K562 (cell line): ENCODE measurements at regions not wholly inside any gene's neighbourhood (a gene's known extent, or its start where the extent isn't known, plus 50 kb on each side); places are given as distances from the start of the nearest gene placed in this dataset.
"Not testable (repeated sequence)": the region's sequence is repeated elsewhere in the genome, so short reads cannot be mapped to it uniquely, and the experiment has no call there.

Experiments
- ATAC-seq: fragments of 200-7000 bp; cut with Tn5 transposase; 3 replicates; pipeline ENCODE4 v1.9.1; 2020; ENCODE audit warnings: moderate library complexity
- BruUV-seq: library from RNA; stranded (reverse); fragments of 400-500 nt; replicated peaks from 2 replicates; lab custom pipeline; 2021; lab: Mats Ljungman, UMichigan
- CTCF ChIA-PET: fragments of 300-600 bp; formaldehyde crosslinking; extraction: SDS; loops from one replicate; lab custom pipeline; 2021; ENCODE audit warnings: low intra/inter-chr PET ratio; lab: Yijun Ruan, JAX
- POLR2A ChIA-PET: fragments of 300-600, 350-650 bp; sonication (Branson Sonifier 250); formaldehyde crosslinking; extraction: SDS; loops from one replicate; lab custom pipeline; 2021; ENCODE audit warnings: antibody characterized with exemption, inconsistent platforms; lab: Yijun Ruan, JAX
- DNase-seq, 4 experiments: peaks; one replicate each; pipeline versions ENCODE4 v3.0.0 to v3.0.0-alpha.2; 2011 to 2018; ENCODE audit warnings: low spot score in 3 of 4, mixed read lengths in 3 of 4; ENCODE audit errors: extremely low read depth in 1 of 4
- FAIRE-seq: peaks from 2 replicates; lab custom pipeline; 2011; peaks lifted over from hg19 to GRCh38; lab: Jason Lieb, UNC
- H2AFZ ChIP-seq: 2 replicates; pipeline ENCODE4 v1.6.0; 2011; ENCODE audit warnings: low read depth, low read length, control low read depth, inconsistent platforms
- H3K27ac ChIP-seq: fragments of 200-600 bp; 3 replicates; pipeline ENCODE4 v1.8.0; 2011; ENCODE audit warnings: low read depth, mild to moderate bottlenecking, control low read depth, inconsistent platforms, low read length, moderate library complexity, mixed read lengths; ENCODE audit errors: extremely low read depth
- H3K27me3 ChIP-seq, 2 experiments: fragments of 300-600 bp in 1 of 2; 2 replicates in 1 of 2; 3 replicates in 1 of 2; pipeline versions ENCODE4 v1.6.0 to v1.8.0; 2011; ENCODE audit warnings: inconsistent platforms in 2 of 2, low read length in 2 of 2, mild to moderate bottlenecking in 1 of 2, mixed read lengths in 1 of 2, moderate library complexity in 1 of 2; ENCODE audit not compliant: control insufficient read depth in 2 of 2, insufficient read depth in 2 of 2
- H3K36me3 ChIP-seq: fragments of 300-600 bp; 3 replicates; pipeline ENCODE4 v1.8.0; 2011; ENCODE audit warnings: mild to moderate bottlenecking, low read length, inconsistent platforms; ENCODE audit not compliant: control insufficient read depth, insufficient read depth
- H3K4me1 ChIP-seq, 2 experiments: fragments of 200-600 bp in 1 of 2; replicated peaks in 1 of 2; 2 replicates in 1 of 2; 3 replicates in 1 of 2; pipeline versions ENCODE4 v1.5.1 to v1.8.0; 2011; ENCODE audit warnings: inconsistent platforms in 2 of 2, low read length in 2 of 2, mild to moderate bottlenecking in 1 of 2, mixed read lengths in 1 of 2, moderate library complexity in 1 of 2; ENCODE audit not compliant: control insufficient read depth in 2 of 2, insufficient read depth in 2 of 2
- H3K4me2 ChIP-seq: 2 replicates; pipeline ENCODE4 v1.6.1; 2011; ENCODE audit warnings: low read length, control low read depth, inconsistent platforms, mixed read lengths; ENCODE audit not compliant: insufficient read depth
- H3K4me3 ChIP-seq: fragments of 200-600 bp; sonication (generic), shearing (Covaris generic); 2 replicates; pipeline ENCODE4 v1.5.1; 2016; ENCODE audit warnings: control low read depth, inconsistent platforms
- H3K79me2 ChIP-seq: fragments of 200-600 bp; 3 replicates; pipeline ENCODE4 v1.8.0; 2011; ENCODE audit warnings: low read length, inconsistent platforms; ENCODE audit not compliant: control insufficient read depth, insufficient read depth
- H3K9ac ChIP-seq, 2 experiments: 2 replicates each; pipeline versions ENCODE4 v1.6.0 to v1.6.1; 2011; ENCODE audit warnings: low read depth in 2 of 2, low read length in 2 of 2, control low read depth in 1 of 2, inconsistent platforms in 1 of 2, mild to moderate bottlenecking in 1 of 2, mixed read lengths in 1 of 2; ENCODE audit not compliant: insufficient read depth in 1 of 2
- H3K9me1 ChIP-seq: one replicate; pipeline ENCODE4 v1.6.0; 2011; ENCODE audit warnings: inconsistent platforms, mild to moderate bottlenecking, low read length, moderate library complexity; ENCODE audit not compliant: control insufficient read depth, insufficient read depth
- H3K9me3 ChIP-seq: replicated peaks from 2 replicates; pipeline ENCODE4 v1.5.1; 2011; ENCODE audit warnings: low read depth, low read length, inconsistent platforms; ENCODE audit not compliant: control insufficient read depth, insufficient read depth
- H4K20me1 ChIP-seq: replicated peaks from 2 replicates; pipeline ENCODE4 v1.6.1; 2011; ENCODE audit warnings: low read length, inconsistent platforms, mixed read lengths; ENCODE audit not compliant: control insufficient read depth, insufficient read depth
- BDP1 ChIP-seq: IDR thresholded peaks from 3 replicates; pipeline ENCODE4 v1.6.1; 2011; ENCODE audit not compliant: insufficient read length, insufficient read depth
- RAD51 ChIP-seq: fragments of 450-650 bp; IDR thresholded peaks from 2 replicates; pipeline ENCODE4 v1.7.1; 2016; ENCODE audit warnings: low read depth, mild to moderate bottlenecking, borderline replicate concordance
- TFE3 ChIP-seq: fragments of 450-650 bp; formaldehyde crosslinking; IDR thresholded peaks from 2 replicates; pipeline ENCODE4 v1.4.0; 2020; ENCODE audit warnings: mild to moderate bottlenecking, mixed read lengths
- ZNF146 ChIP-seq: IDR thresholded peaks from one replicate; pipeline ENCODE4 v1.6.1; 2018; ENCODE audit warnings: missing compliant biosample characterization; ENCODE audit not compliant: unreplicated experiment
- WGBS: fragments of 100-300 bp; shearing (Covaris generic); methylation state at CpG from one replicate; pipeline ENCODE4 v1.1.6; 2016; ENCODE audit warnings: low coverage, mixed read lengths; ENCODE audit not compliant: insufficient coverage; ENCODE audit errors: missing lambda C conversion rate; 5-methylcytosine and 5-hydroxymethylcytosine counted together
- in situ Hi-C: fragments of 300-500 bp; cut with MboI; formaldehyde crosslinking; loops from 4 replicates; pipeline ENCODE4 v1.15.0; 2018; ENCODE audit warnings: inconsistent platforms, mixed read lengths
- intact Hi-C: fragments of 100-400 bp; cut with micrococcal nuclease; formaldehyde crosslinking; loops from 2 replicates; pipeline ENCODE4 v1.14.2; 2022

- FAIRE-seq (no peak), DNase-seq (no peak), ATAC-seq (no peak)
- H3K27ac ChIP-seq: no peak overlapping the region
- BruUV-seq: no TSS peak
- H3K36me3 ChIP-seq: no peaks in the 10 kb centered on the region
- in situ Hi-C loops: no loop called here
- H2AFZ ChIP-seq: no peak overlapping the region
- H3K9me1 ChIP-seq: no peaks in the 10 kb centered on the region
- no peak overlapping the region for H3K4me3 ChIP-seq
- no peaks in the 10 kb centered on the region for H3K4me1 ChIP-seq
- H3K27me3 ChIP-seq: no peaks in the 10 kb centered on the region
- H3K4me2 ChIP-seq: no peak overlapping the region
- no peak overlapping the region for H3K9ac ChIP-seq
- CTCF ChIA-PET: no interaction called here
- whole genome bisulfite sequencing: 4% methylated on average over 6 of the region's 6 CpGs
- no peaks in the 10 kb centered on the region for H4K20me1 ChIP-seq
- H3K9me3 ChIP-seq: no peaks in the 10 kb centered on the region
- H3K79me2 ChIP-seq: no peaks in the 10 kb centered on the region
- POLR2A ChIA-PET: no interaction called here
- TF ChIP-seq BDP1: no peak
- peak; percentile 89 for TF ChIP-seq TFE3 (CRISPR knock-in tag)
- peak; percentile 35; the same call in 1 of the 2 replicates for TF ChIP-seq RAD51
- intact Hi-C loops: no loop called here
Observed at GRCh38 chr16:77502448-77502847, 67.6 kb upstream of the ADAMTS18 start.

- H3K27me3 ChIP-seq, ATAC-seq, CTCF ChIA-PET, H3K4me2 ChIP-seq, intact Hi-C loops, H3K9me3 ChIP-seq, FAIRE-seq, DNase-seq, H3K9me1 ChIP-seq, H2AFZ ChIP-seq, POLR2A ChIA-PET, H3K4me1 ChIP-seq, H3K9ac ChIP-seq, H3K4me3 ChIP-seq, H3K36me3 ChIP-seq, in situ Hi-C loops, BruUV-seq, H3K27ac ChIP-seq, H3K79me2 ChIP-seq, H4K20me1 ChIP-seq: not testable (repeated sequence)
- peak; percentile 15 for TF ChIP-seq ZNF146 (CRISPR knock-in tag)
- 11% methylated on average over 2 of the region's 2 CpGs for WGBS
Observed at GRCh38 chr16:77506492-77506891, 71.7 kb upstream of the ADAMTS18 start.
